ENCODE measurements at regions not wholly inside any gene's neighbourhood (a gene's known extent, or its start where the extent isn't known, plus 50 kb on each side); places are given as distances from the start of the nearest gene placed in this dataset.

DNA sequence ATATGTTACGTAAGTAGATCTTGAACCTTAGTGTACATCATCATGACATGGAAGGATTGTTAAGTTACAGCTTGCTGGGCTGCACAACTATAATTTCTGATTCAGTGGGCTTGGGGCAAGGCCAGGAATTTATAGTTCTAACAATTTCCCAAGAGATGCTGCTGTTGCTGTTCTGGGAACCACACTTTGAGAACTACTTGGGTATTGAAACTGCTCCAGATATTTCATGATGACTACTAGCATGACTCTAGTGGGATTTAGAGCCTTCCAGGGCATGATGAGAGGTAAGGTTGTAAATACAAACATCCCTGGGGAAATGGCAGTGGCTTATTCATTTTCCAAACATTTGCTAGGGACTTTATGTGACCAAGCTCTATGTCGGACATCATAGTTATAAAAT lies 904.8 kb upstream of the SEL1L start:
- no peak for DNase-seq (ENCODE audit: low read depth)

DNA sequence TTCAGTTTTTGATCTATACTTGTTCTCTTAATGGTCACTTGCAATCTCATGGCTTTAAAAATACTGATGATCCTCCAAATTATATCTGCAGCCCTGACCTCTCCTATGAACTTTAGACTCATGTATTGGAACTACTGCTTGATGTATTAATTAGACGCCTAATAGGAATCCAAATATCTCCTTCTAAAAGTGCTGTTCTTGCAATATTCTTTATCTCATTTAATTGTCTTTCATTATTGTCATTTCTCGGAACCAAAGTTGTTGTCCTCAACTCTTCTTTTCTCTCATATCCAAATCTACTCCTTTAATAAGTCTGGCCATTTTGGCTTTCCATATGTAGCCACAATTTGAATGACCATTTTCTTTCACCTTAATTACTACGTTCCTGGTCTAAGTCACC lies 907.6 kb upstream of the SEL1L start:
- DNase-seq (ENCODE audit: low read depth) = no peak

DNA sequence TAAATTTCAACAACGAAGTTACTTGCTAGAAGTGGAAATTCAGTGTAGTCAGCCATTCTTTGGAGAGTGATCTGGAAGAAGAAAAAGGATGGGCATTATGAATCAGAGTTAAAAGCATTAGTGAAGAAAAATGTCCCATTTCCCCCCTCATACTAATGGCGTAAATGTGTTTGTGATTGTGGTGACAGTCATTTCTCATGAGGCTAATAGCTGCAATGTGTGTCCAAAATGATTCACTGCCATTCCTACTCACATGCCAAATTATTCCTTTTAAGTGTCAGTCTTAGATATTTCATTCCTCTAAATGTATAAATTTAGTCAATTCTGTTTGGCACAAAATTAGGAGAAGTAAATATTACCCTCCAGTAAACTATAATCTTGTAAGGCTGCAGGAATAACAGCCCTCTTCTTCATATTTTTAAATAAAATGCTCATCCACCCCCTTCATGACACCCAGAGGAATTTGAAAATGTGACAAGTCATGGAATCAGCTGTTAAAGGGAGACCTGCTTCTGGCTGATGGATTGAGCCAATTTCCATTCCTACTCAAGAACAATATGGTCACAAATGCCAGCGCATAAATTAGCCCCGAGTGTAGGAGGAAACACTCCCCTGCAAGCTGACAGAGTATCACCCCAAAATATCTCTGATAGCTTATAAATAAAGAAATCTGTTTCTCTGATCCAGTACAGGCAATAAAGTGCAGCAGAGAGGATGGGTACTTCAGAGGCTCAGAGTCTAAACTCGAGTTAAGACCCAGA lies 912.3 kb upstream of the SEL1L start:
- DNase-seq (ENCODE audit: low read depth) = no peak

DNA sequence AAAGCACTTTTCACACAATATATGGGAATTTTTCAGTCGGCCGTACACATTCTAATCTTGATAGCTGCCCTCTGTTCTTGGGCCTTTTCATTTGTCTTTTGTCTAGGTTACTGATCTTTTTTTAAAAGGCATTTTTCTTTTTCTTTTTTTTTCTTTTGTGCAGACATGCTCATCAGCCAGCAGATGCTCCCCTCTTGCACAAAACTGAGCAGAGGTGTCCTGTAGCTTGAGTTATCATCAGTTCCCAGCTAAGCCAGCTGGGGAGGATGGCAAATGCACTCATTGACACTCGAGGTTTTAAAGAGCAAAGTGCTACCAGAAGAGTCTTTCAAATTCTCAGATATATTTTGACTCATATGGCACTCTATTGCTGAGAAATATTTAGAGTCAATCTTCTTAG lies 913.9 kb upstream of the SEL1L start:
- DNase-seq (ENCODE audit: low read depth) = no peak

DNA sequence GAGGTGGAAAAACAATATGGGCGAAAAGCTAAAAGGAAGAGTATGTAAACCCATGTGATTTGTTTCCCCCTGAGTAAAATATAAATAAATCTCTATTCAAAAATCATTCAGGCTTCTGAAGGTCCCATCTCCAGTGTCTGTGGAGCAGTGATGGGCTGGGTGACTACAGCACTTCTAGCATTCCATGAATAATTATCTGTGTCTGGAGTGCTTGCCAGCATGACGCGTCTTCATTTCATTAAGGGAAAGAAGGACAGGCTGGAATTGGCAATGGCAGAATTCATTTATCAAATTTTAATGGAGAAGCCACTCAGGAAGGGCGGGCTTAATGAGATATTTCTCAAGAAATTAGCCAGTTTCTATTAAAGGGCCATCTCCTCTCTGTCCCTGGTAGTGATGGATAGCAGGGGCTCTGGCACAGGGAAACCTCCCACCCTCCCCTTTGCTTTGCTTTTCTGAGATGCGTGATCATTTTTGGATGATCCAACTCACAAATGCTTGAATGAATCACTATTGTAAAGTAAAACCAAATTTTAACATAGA lies 916.3 kb upstream of the SEL1L start:
- no peak for DNase-seq (ENCODE audit: low read depth)

DNA sequence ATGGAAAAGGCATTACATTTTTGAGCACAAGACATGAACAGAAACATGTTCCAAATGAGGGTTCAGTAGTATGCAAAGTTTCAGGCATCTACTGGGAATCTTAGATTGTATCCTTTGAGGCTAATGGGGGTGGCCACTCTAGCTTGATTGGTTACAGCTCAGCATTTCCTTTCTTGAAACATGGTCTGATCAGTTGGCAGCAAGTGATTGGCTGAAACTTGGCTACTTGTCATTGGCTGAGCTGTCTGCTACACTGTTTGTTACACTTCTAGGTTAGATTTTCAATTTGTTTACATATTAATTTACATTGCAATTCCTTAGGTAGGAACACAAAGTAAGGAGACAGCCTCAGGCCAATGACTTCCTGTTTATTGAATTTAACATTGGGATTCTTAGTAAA lies 918.0 kb upstream of the SEL1L start:
- no peak for DNase-seq (ENCODE audit: low read depth)

- no peak for DNase-seq (ENCODE audit: low read depth)
Measured at GRCh38 chr14:82482345-82482744, 948.7 kb upstream of the SEL1L start.

- no peak for DNase-seq (ENCODE audit: low read depth)
Measured at GRCh38 chr14:82488473-82488872, 954.8 kb upstream of the SEL1L start.

GRCh38 chr14:82490397-82490796 lies 956.7 kb upstream of the SEL1L start:
- no peak for DNase-seq (ENCODE audit: low read depth)

GRCh38 chr14:82492157-82492556 lies 958.5 kb upstream of the SEL1L start:
- DNase-seq (ENCODE audit: low read depth) = no peak

- DNase-seq (ENCODE audit: low read depth) = no peak
Measured at GRCh38 chr14:82500222-82500621, 966.6 kb upstream of the SEL1L start.

DNA sequence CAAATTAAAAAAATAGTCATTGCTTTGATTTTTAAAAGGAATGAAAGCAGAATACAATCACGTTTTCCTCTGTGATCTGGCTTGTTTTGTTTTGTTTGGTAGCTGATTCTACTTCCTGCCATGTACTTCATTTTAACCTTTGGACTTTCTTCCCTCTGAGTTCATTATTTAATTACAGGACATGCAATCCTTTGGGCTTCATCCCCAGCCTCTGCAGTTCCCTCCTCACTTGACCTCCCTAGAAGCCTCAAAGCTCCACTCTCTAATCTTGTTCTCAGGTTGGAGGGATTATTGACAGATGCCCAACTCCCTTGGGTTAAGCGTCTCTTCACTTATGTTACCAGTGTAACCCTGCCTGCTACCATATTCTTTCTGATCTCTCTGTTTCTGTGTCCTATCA lies 967.9 kb upstream of the SEL1L start:
- DNase-seq (ENCODE audit: low read depth) = no peak

DNA sequence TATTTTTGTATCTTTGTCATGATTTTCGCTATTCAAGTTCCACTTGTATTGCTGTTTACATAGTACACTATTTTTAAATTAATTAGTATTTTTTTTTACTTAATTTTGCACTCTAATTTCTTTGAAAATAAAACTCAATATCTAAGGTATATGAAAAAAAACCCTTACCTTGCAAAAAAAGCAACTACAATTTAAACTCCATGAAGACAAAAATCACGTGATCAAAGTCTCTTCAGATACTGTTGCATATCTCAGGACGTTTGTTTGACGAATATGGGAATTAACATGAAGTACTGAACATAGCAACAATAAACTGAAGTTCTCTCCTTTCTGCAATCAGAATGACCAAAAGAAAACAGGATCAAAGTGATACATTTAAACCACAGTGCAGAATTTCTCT lies 968.4 kb upstream of the SEL1L start:
- DNase-seq (ENCODE audit: low read depth) = no peak

GRCh38 chr14:82504894-82505293 lies 971.2 kb upstream of the SEL1L start:
- DNase-seq (ENCODE audit: low read depth) = no peak

DNA sequence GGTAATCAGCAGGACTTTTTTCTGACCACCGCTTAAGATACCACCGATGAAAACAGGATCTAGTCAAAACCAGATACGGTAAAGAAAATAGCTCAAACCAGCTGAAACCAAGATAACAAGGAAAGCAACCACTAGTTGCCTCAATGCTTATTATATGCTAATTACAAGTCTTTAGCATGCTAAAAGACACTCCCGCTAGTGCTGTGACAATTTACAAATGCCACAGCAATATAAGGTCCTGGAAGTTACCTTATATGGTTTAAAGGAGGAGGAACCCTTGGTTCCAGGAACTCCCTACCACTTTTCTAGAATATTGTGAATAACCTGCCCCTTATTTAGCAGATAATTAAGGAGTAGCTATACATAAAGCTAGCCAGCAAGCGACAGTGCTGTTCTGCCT lies 976.4 kb upstream of the SEL1L start:
- no peak for DNase-seq (ENCODE audit: low read depth)

DNA sequence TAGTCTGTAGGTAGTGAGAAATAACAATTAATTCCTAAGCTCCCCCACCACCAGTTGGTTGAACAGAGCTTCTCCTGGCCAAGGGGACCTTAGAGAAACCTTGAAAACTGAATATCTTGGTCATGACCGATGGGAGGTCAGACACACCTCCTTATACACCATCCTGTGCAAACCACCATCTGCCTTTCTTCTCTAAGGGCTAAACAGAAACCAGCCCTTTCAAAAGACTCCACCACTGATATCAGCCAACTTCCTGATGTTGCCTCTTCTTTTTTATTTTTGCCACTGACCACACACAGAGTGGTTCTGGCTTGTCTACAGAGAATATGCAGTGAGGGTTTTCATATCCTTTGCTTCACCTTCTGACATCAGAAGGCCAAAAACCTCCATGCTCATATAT lies 977.7 kb upstream of the SEL1L start:
- no peak for DNase-seq (ENCODE audit: low read depth)

- no peak for DNase-seq (ENCODE audit: low read depth)
Measured at GRCh38 chr14:82520765-82521164, 987.1 kb upstream of the SEL1L start.

GRCh38 chr14:82521191-82521590 lies 987.5 kb upstream of the SEL1L start:
- no peak for DNase-seq (ENCODE audit: low read depth)

- no peak for DNase-seq (ENCODE audit: low read depth)
Measured at GRCh38 chr14:82528016-82528415, 994.4 kb upstream of the SEL1L start.

DNA sequence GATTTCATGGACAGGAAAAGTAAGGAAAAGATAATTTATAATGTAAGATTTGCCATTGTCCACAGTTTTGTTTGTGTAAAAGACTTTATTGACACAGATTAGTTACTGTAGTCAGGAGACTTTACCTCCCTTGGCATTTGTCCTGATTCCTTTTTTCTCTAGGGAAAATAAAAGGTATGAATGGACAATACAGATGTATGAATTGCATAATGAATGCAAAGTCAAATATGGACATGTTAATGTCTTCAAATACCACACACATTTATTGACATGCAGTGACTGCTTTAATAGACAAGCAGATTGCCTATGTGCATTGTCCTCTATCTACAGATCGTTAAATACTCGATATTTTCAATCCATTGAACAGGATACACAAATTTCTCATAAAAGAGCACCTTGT lies 999.7 kb upstream of the SEL1L start:
- no peak for DNase-seq (ENCODE audit: low read depth)

GRCh38 chr14:82536566-82536965 lies 1002.9 kb upstream of the SEL1L start:
- DNase-seq (ENCODE audit: low read depth) = no peak

- no peak for DNase-seq (ENCODE audit: low read depth)
Measured at GRCh38 chr14:82537831-82538230, 1004.2 kb upstream of the SEL1L start.

DNA sequence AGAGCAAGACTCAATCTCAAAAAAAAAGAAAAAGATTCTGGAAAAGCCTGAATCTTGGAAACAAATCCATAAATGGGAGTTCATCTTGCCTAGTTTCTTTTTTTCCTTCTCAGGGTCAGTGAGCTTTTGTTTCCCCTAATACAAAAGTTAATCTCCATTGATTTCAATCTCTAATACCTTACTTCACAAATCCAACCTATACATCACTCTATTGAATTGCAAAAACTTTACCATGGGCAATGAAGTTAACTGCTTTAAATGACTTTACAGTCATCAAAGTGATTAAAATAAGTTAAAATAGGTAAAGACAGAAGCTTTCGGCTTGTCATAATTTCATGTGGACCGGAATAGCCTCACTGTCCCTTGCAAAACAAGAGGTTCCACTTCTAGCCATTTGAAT lies 1012.7 kb upstream of the SEL1L start:
- no peak for DNase-seq (ENCODE audit: low read depth)

Data from M059J (cell line).